ENCODE measurements at regions not wholly inside any gene's neighbourhood (a gene's known extent, or its start where the extent isn't known, plus 50 kb on each side); places are given as distances from the start of the nearest gene placed in this dataset.

GRCh38 chr18:22826726-22827125, 106.4 kb upstream of the RBBP8 start:
- ChIA-PET POLR2A (no interaction called here), CTCF (no interaction called here)
- Histone ChIP-seq H3K4me1 (peaks cover 8% of the 10 kb centered on the region), H3K9me3 (no peaks in the 10 kb centered on the region), H3K4me3 (no peak overlapping the region), H3K4me2 (no peak overlapping the region), H3K27ac (no peak overlapping the region)
- no peak for DNase-seq (ENCODE audit: low read depth in 1 of 2, low spot score in 1 of 2)
- WGBS (ENCODE audit: missing lambda C conversion rate): 66% methylated on average over 4 of the region's 4 CpGs
- no peak for FAIRE-seq
- ATAC-seq: no peak
- TF ChIP-seq CHD2 (IDR thresholded peaks at IDR 0.05; ENCODE audit: low read length, partially characterized antibody) (no peak), HEYL (CRISPR knock-in tag; IDR thresholded peaks at IDR 0.05) (no peak), HDAC2 (IDR thresholded peaks at IDR 0.05) (no peak), JUN (IDR thresholded peaks at IDR 0.05) (no peak), BHLHE40 (IDR thresholded peaks at IDR 0.05; ENCODE audit: low read depth, low read length) (no peak), HMGXB4 (CRISPR knock-in tag; IDR thresholded peaks at IDR 0.05; ENCODE audit: borderline replicate concordance) (no peak), PBX3 (IDR thresholded peaks at IDR 0.05) (no peak), TFCP2L1 (CRISPR knock-in tag; IDR thresholded peaks at IDR 0.05) (no peak), FOSB (CRISPR knock-in tag; IDR thresholded peaks at IDR 0.05) (no peak), POLR2A (IDR thresholded peaks at IDR 0.05; ENCODE audit: low read length) (no peak), MAZ (IDR thresholded peaks at IDR 0.05; ENCODE audit: borderline replicate concordance, low read depth, low read length) (no peak), JUNB (IDR thresholded peaks at IDR 0.05) (no peak), RARB (CRISPR knock-in tag; IDR thresholded peaks at IDR 0.05) (no peak), HOXA7 (CRISPR knock-in tag; IDR thresholded peaks at IDR 0.05) (no peak), RAD21 (conservative IDR thresholded peaks at IDR 0.05 in 1 of 2, IDR thresholded peaks at IDR 0.05 in 1 of 2) (no peak), PHF8 (IDR thresholded peaks at IDR 0.05; ENCODE audit: borderline replicate concordance, low read depth) (no peak), KDM5A (IDR thresholded peaks at IDR 0.05) (no peak), SMC3 (IDR thresholded peaks at IDR 0.05) (no peak), E2F6 (IDR thresholded peaks at IDR 0.05; ENCODE audit: borderline replicate concordance, low read depth) (no peak)

GRCh38 chr18:22827216-22827615, 105.9 kb upstream of the RBBP8 start:
- no peak for ATAC-seq
- 94% methylated on average over 3 of the region's 3 CpGs for WGBS (ENCODE audit: missing lambda C conversion rate)
- peaks cover 13% of the 10 kb centered on the region for H3K4me1 ChIP-seq
- H3K4me2 ChIP-seq: no peak overlapping the region
- no peaks in the 10 kb centered on the region for H3K9me3 ChIP-seq
- POLR2A ChIA-PET: no interaction called here
- no peak overlapping the region for H3K27ac ChIP-seq
- no peak for DNase-seq (ENCODE audit: low read depth in 1 of 2, low spot score in 1 of 2)
- CTCF ChIA-PET: no interaction called here
- no peak overlapping the region for H3K4me3 ChIP-seq
- TF ChIP-seq CEBPB (IDR thresholded peaks at IDR 0.05) (peak in 1 of 2 experiments; percentile 18; a peak in 1 of 4 replicates), SREBF2 (IDR thresholded peaks at IDR 0.05) (no peak), EHF (CRISPR knock-in tag; IDR thresholded peaks at IDR 0.05) (no peak)
- no peak for FAIRE-seq

GRCh38 chr18:22827741-22828140, 105.4 kb upstream of the RBBP8 start:
- FAIRE-seq (no peak), ATAC-seq (no peak), DNase-seq (ENCODE audit: low read depth in 1 of 2, low spot score in 1 of 2) (no peak)
- Histone ChIP-seq H3K4me3 (no peak overlapping the region), H3K4me1 (peaks cover 15% of the 10 kb centered on the region), H3K27ac (no peak overlapping the region), H3K4me2 (no peak overlapping the region; the same call in 2 of the 3 replicates), H3K9me3 (no peaks in the 10 kb centered on the region)
- 88% methylated on average over 1 of the region's 1 CpG for WGBS (ENCODE audit: missing lambda C conversion rate)
- TF ChIP-seq HOXB13 (CRISPR knock-in tag; IDR thresholded peaks at IDR 0.05; ENCODE audit: low read depth) (no peak), SREBF2 (IDR thresholded peaks at IDR 0.05) (no peak), RNF2 (IDR thresholded peaks at IDR 0.05; ENCODE audit: borderline replicate concordance, low read depth) (no peak), KDM1A (IDR thresholded peaks at IDR 0.05; ENCODE audit: low read depth) (no peak), HOXA7 (CRISPR knock-in tag; IDR thresholded peaks at IDR 0.05) (no peak), RFX5 (IDR thresholded peaks at IDR 0.05) (no peak), CBX8 (IDR thresholded peaks at IDR 0.05) (no peak), ESRRA (IDR thresholded peaks at IDR 0.05; ENCODE audit: borderline replicate concordance, low read length) (no peak), EHF (CRISPR knock-in tag; IDR thresholded peaks at IDR 0.05) (no peak), POLR2A (IDR thresholded peaks at IDR 0.05; ENCODE audit: low read length) (no peak), NFE2L2 (conservative IDR thresholded peaks at IDR 0.05; ENCODE audit: low read length) (no peak), SMC3 (IDR thresholded peaks at IDR 0.05) (no peak)
- CTCF ChIA-PET: no interaction called here
- POLR2A ChIA-PET: no interaction called here
